Mesothelial cell of epicardium (in vitro differentiated cells): ENCODE measurements at regions not wholly inside any gene's neighbourhood (a gene's known extent, or its start where the extent isn't known, plus 50 kb on each side); places are given as distances from the start of the nearest gene placed in this dataset.

Experiments
- DNase-seq, 2 experiments: peaks; one replicate each; pipeline ENCODE4 v3.0.0; 2021; ENCODE audit warnings: low spot score in 2 of 2; ENCODE audit not compliant: unreplicated experiment in 2 of 2
- H3K27ac Mint-ChIP-seq: 2 replicates; pipeline ENCODE4 v1.8.0; 2021; ENCODE audit warnings: mixed read lengths
- H3K27me3 Mint-ChIP-seq: 2 replicates; pipeline ENCODE4 v1.8.0; 2021; ENCODE audit warnings: low read depth, mixed read lengths
- H3K36me3 Mint-ChIP-seq: 2 replicates; pipeline ENCODE4 v1.8.0; 2021; ENCODE audit warnings: mixed read lengths
- H3K4me1 Mint-ChIP-seq: 2 replicates; pipeline ENCODE4 v1.8.0; 2021; ENCODE audit warnings: mixed read lengths
- H3K4me3 Mint-ChIP-seq: 2 replicates; pipeline ENCODE4 v1.8.0; 2021; ENCODE audit warnings: mild to moderate bottlenecking, moderate library complexity, mixed read lengths
- H3K9me3 Mint-ChIP-seq: 2 replicates; pipeline ENCODE4 v1.8.0; 2021; ENCODE audit warnings: mixed read lengths
- CTCF ChIP-seq: fragments of 200-600 bp; sonication (generic); IDR thresholded peaks from one replicate; pipeline ENCODE4 v1.5.0; 2021; ENCODE audit warnings: antibody characterized with exemption; ENCODE audit not compliant: unreplicated experiment

GRCh38 chr7:72466797-72467196, 54.7 kb upstream of the CALN1 start:
- no peaks in the 10 kb centered on the region for H3K36me3 Mint-ChIP-seq
- TF ChIP-seq CTCF: no peak
- H3K27me3 Mint-ChIP-seq: peaks cover 41% of the 10 kb centered on the region
- H3K4me1 Mint-ChIP-seq: no peaks in the 10 kb centered on the region
- no peak overlapping the region for H3K27ac Mint-ChIP-seq
- no peak overlapping the region for H3K4me3 Mint-ChIP-seq
- peaks cover 15% of the 10 kb centered on the region for H3K9me3 Mint-ChIP-seq
- no peak for DNase-seq

- Mint-ChIP-seq H3K4me3 (no peak overlapping the region), H3K36me3 (no peaks in the 10 kb centered on the region), H3K27me3 (peaks cover 43% of the 10 kb centered on the region), H3K27ac (no peak overlapping the region), H3K4me1 (no peaks in the 10 kb centered on the region), H3K9me3 (peaks cover 15% of the 10 kb centered on the region)
- no peak for DNase-seq
- no peak for TF ChIP-seq CTCF
Observed at GRCh38 chr7:72465521-72465920, 53.4 kb upstream of the CALN1 start.

- no peak overlapping the region for H3K27ac Mint-ChIP-seq
- H3K4me3 Mint-ChIP-seq: no peak overlapping the region
- no peaks in the 10 kb centered on the region for H3K4me1 Mint-ChIP-seq
- DNase-seq: no peak
- no peaks in the 10 kb centered on the region for H3K9me3 Mint-ChIP-seq
- H3K36me3 Mint-ChIP-seq: no peaks in the 10 kb centered on the region
- peaks cover 38% of the 10 kb centered on the region for H3K27me3 Mint-ChIP-seq
- TF ChIP-seq CTCF: no peak
Observed at GRCh38 chr7:72462311-72462710, 50.2 kb upstream of the CALN1 start.
